Transverse colon (tissue), 4 donors: ENCODE measurements at regions not wholly inside any gene's neighbourhood (a gene's known extent, or its start where the extent isn't known, plus 50 kb on each side); places are given as distances from the start of the nearest gene placed in this dataset.

Experiments
- DNase-seq: peaks from one replicate; pipeline ENCODE4 v3.0.0-alpha.2; 2019
- H3K27ac ChIP-seq, 4 donors: fragments of 200-600 bp; sonication (generic); 2 replicates each; pipeline ENCODE4 v1.5.1; 2016 to 2018; ENCODE audit warnings: inconsistent platforms in 4 of 4
- H3K27me3 ChIP-seq: fragments of 200-600 bp; sonication (generic); 2 replicates; pipeline ENCODE4 v1.5.1; 2017; ENCODE audit warnings: inconsistent platforms
- H3K36me3 ChIP-seq, 4 donors: fragments of 200-600 bp; sonication (generic); 2 replicates each; pipeline ENCODE4 v1.5.1; 2017 to 2019; ENCODE audit warnings: inconsistent platforms in 4 of 4
- H3K4me1 ChIP-seq, 4 donors: fragments of 200-600 bp; sonication (generic); 2 replicates each; pipeline ENCODE4 v1.5.1; 2017 to 2020; ENCODE audit warnings: inconsistent platforms in 4 of 4
- H3K4me3 ChIP-seq, 4 donors: fragments of 200-600 bp; sonication (generic); 1 replicate in 1 of 4; 2 replicates in 3 of 4; pipeline versions ENCODE4 v1.5.1 to v1.6.1; 2017 to 2019; ENCODE audit warnings: inconsistent platforms in 4 of 4
- H3K9me3 ChIP-seq, 2 donors: fragments of 200-600 bp; sonication (generic); 2 replicates each; pipeline ENCODE4 v1.5.1; 2017 to 2019; ENCODE audit warnings: inconsistent platforms in 2 of 2
- CTCF ChIP-seq, 5 experiments: fragments of 200-600 bp in 3 of 5; fragments of 450-650 bp in 2 of 5; sonication (generic) in 3 of 5; IDR thresholded peaks; 1 replicate in 2 of 5; 2 replicates in 3 of 5; pipeline ENCODE4 v1.5.1; 2016 to 2017; ENCODE audit warnings: antibody characterized with exemption in 5 of 5, inconsistent platforms in 3 of 5, mild to moderate bottlenecking in 2 of 5, moderate library complexity in 1 of 5
- EP300 ChIP-seq: sonication (generic); formaldehyde crosslinking; IDR thresholded peaks from one replicate; pipeline ENCODE4 v1.6.1; 2017; ENCODE audit warnings: antibody characterized with exemption, low read depth
- POLR2A ChIP-seq: fragments of 450-650 bp; IDR thresholded peaks from one replicate; pipeline ENCODE4 v1.6.1; 2016; ENCODE audit warnings: antibody characterized with exemption, mild to moderate bottlenecking, moderate library complexity
- POLR2AphosphoS5 ChIP-seq, 3 donors: sonication (generic); formaldehyde crosslinking; IDR thresholded peaks; one replicate each; pipeline ENCODE4 v1.6.1; 2016; ENCODE audit warnings: antibody characterized with exemption in 3 of 3
- WGBS, 2 donors: methylation state at CpG; one replicate each; pipeline ENCODE4 v1.1.5; 2018; ENCODE audit warnings: low coverage in 1 of 2; 5-methylcytosine and 5-hydroxymethylcytosine counted together
- in situ Hi-C, 4 donors: fragments of 200-750 bp; cut with MboI; loops; one replicate each; pipeline versions ENCODE4 v1.15.0 to v1.15.1; 2017; ENCODE audit warnings: low sequenced_read_pairs in 3 of 4, low pct_ligation_motif_present in 1 of 4, low pct_unique_long_range_greater_than_20kb in 1 of 4
- intact Hi-C: fragments of 100-400 bp; cut with DNase I; formaldehyde crosslinking; loops from one replicate; pipeline ENCODE4 v1.15.1; 2023; ENCODE audit warnings: low total_unique reads

GRCh38 chr18:70522183-70522680, 233.4 kb downstream of the SOCS6 start:
- 33 to 48% methylated on average over 5 of the region's 5 CpGs for WGBS, 2 donors
- Histone ChIP-seq H3K9me3 (no peaks in the 10 kb centered on the region), H3K27ac (no peak overlapping the region), H3K4me1 (no peaks in the 10 kb centered on the region), H3K27me3 (no peaks in the 10 kb centered on the region), H3K4me3 (no peak overlapping the region), H3K36me3 (no peaks in the 10 kb centered on the region)
- in situ Hi-C loops (no loop called here), intact Hi-C loops (no loop called here)
- TF ChIP-seq POLR2AphosphoS5 (IDR thresholded peaks at IDR 0.05), result no peak
- no peak for TF ChIP-seq POLR2A
- no peak for TF ChIP-seq CTCF (IDR thresholded peaks at IDR 0.05)
- no peak for TF ChIP-seq EP300
- no peak for DNase-seq

GRCh38 chr18:70520867-70521266, 232.0 kb downstream of the SOCS6 start:
- intact Hi-C loops, result no loop called here
- WGBS, 2 donors, result 24 to 46% methylated on average over 1 of the region's 1 CpG

GRCh38 chr18:70513502-70514171, 224.8 kb downstream of the SOCS6 start:
- Histone ChIP-seq H3K27ac (no peak overlapping the region), H3K4me1 (no peaks in the 10 kb centered on the region), H3K4me3 (no peak overlapping the region), H3K9me3 (no peaks in the 10 kb centered on the region), H3K36me3 (no peaks in the 10 kb centered on the region), H3K27me3 (no peaks in the 10 kb centered on the region)
- DNase-seq, result no peak
- in situ Hi-C loops, result no loop called here
- WGBS, 2 donors, result 53 to 66% methylated on average over 3 to 9 of the region's 9 CpGs
- intact Hi-C loops, result no loop called here
- TF ChIP-seq POLR2AphosphoS5 (IDR thresholded peaks at IDR 0.05) (no peak), CTCF (IDR thresholded peaks at IDR 0.05) (no peak)

More at GRCh38 chr18:70520867-70521266, 232.0 kb downstream of the SOCS6 start:
- TF ChIP-seq POLR2A (no peak), EP300 (no peak), CTCF (IDR thresholded peaks at IDR 0.05) (no peak), POLR2AphosphoS5 (IDR thresholded peaks at IDR 0.05) (no peak)
- no peak for DNase-seq
- H3K4me3 ChIP-seq, result no peak overlapping the region
- no peaks in the 10 kb centered on the region for H3K9me3 ChIP-seq
- no peaks in the 10 kb centered on the region for H3K27me3 ChIP-seq
- H3K4me1 ChIP-seq, result no peaks in the 10 kb centered on the region
- no peaks in the 10 kb centered on the region for H3K36me3 ChIP-seq
- no peak overlapping the region for H3K27ac ChIP-seq
- in situ Hi-C loops, result no loop called here

GRCh38 chr18:70507970-70508369, 219.1 kb downstream of the SOCS6 start:
- Histone ChIP-seq H3K4me1 (no peaks in the 10 kb centered on the region), H3K27me3 (no peaks in the 10 kb centered on the region), H3K4me3 (no peak overlapping the region), H3K27ac (no peak overlapping the region), H3K9me3 (no peaks in the 10 kb centered on the region), H3K36me3 (no peaks in the 10 kb centered on the region)
- intact Hi-C loops, result no loop called here
- in situ Hi-C loops, result no loop called here
- DNase-seq, result no peak
- TF ChIP-seq POLR2A, result no peak
- 76 to 96% methylated on average over 3 to 4 of the region's 4 CpGs for WGBS, 2 donors

- Histone ChIP-seq H3K4me1 (no peaks in the 10 kb centered on the region), H3K27me3 (no peaks in the 10 kb centered on the region), H3K9me3 (no peaks in the 10 kb centered on the region), H3K36me3 (no peaks in the 10 kb centered on the region), H3K4me3 (no peak overlapping the region), H3K27ac (no peak overlapping the region)
- in situ Hi-C loops, result no loop called here
- TF ChIP-seq CTCF (IDR thresholded peaks at IDR 0.05) (no peak), POLR2AphosphoS5 (IDR thresholded peaks at IDR 0.05) (no peak), EP300 (no peak), POLR2A (no peak)
- intact Hi-C loops, result no loop called here
- 63 to 93% methylated on average over 3 to 4 of the region's 4 CpGs for WGBS, 2 donors
- DNase-seq, result no peak
These were observed 217.7 kb downstream of the SOCS6 start for GRCh38 chr18:70506511-70506910.
